ENCODE measurements at regions not wholly inside any gene's neighbourhood (a gene's known extent, or its start where the extent isn't known, plus 50 kb on each side); places are given as distances from the start of the nearest gene placed in this dataset.

DNA sequence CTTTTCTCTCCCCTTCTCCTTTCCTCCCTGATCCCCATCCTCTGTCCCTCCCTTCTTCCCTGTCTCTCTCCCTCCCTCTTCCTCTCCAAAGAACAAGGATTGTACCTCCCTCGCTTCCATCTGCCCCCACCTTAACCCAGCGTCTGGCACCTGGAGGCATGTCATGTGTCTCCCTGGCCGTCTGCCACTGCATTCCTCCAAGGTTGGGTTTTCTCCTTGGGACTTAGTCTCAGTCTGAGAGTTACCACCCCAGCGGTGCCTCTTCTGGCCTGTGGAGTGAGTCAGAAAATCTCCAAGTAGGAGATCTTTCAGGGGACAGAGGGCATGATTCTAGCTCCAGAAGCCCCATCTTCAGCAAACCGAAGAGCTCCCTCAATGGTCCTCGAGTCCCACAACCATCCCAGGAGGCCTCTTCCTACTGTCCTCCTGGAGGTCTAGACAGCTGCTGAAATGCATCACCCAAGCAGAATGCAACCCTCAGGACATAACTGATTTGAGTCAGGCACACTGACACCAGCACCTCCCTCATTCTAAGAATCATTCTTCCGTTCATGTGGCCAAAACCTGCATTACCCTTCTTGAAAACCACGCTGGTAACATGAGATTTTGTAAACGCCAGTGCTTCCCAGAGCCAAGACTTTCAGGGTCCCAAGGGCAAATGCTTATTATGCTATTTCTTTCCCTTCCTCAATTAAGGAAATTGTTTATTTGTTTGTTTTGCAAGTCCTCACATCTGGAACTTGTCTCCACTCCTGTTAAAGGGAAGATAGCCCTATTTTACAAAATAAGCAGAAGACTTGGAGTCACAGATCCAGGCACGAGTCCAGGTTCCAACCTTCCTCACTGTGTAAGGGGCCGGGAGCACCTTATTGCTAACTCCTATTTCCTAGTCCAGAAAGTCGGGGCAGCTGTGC is 463.2 kb downstream of the BCL11B start:
- DNase-seq (ENCODE audit: low read depth in 2 of 2), result no peak

DNA sequence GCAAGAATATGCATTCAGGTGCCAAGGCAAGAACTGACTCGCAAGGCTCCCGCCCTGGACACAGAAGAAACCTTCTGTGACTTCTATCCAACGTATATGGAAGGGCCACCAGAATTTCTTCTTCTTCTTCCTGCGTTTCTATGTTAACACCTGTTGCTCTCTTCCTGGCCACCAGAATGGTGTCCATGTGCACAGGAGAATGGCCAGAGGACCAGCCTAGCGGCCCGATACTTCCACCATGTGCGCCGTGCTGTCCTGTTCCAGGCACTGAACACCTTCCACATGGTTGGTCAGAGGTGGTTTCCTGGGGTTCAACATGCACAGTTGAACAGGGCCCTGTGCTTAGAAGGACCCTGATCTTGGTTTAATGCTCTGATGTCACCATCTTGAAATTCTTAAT is 455.8 kb downstream of the BCL11B start:
- no peak for DNase-seq (ENCODE audit: low read depth in 2 of 2)

DNA sequence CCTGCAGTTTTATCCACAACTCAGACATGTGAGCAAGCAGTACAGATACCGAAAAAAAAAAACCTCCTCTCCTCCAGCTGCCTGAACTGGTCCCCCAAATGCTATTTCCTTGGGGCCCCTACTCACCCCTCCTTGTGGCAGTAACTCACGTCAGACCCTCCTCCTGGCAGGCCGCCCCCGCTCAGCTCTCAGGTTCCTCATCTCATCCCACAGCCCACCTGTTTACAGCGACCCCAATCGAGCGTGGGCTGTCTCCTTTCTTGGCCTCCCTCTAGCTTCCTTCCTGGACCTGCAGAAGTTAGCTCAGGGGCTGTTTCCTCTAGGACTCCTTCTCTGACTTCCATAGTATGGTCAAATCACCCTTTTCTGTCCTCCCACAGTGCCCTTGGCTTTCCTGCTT is 455.3 kb downstream of the BCL11B start:
- DNase-seq (ENCODE audit: low read depth in 2 of 2), result no peak

DNA sequence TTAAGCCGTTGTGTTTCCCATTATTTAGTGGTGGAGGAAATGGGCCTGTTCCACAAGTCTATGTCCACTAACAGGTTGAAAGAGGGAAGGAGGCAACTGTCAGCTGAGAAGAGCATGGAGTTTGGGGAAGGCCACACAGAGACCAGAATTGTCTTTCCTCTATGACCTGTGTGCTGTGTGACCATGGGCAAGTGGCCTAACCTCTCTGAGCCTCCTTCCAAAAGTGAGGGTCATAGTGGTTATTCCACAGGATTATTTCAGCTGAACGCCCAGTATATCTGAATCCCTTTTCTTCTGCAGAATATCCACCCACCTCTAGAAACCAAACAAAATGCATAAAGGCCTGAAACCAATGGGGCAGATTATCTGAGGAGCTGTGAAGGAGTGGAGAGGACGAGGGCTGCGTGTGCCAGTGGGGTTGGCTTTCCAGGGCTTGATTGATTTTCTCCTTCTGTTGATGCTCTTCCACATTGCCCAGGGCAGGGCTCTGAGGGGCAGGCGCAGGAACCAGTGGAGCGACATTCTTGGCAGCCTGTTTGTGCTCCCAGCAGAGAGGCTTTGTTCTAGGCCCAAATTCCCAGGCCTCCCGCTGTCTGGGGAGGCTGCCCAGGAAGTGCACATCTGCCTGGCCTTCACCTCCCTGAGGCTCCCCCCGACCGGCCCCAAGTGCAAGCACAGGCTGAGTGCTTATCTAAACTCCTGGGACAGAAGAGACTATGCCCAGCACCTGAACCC is 452.7 kb downstream of the BCL11B start:
- DNase-seq (ENCODE audit: low read depth in 2 of 2), result no peak

DNA sequence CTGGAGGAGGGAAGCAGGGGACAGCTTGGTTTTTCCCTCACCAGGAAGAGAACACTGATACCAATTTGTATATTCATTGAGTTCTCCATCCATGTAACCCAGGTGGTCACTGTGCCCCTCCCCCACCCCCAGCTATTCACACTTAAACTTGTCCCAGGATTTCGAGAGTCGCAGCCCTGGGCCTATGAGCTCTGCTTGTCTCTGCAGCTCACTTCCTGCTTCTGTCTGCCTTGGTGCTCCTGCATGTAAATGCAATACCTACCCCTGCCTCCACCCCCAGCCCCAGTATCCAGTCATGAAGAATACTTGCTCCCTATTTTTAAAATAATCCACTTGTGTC is 452.2 kb downstream of the BCL11B start:
- DNase-seq (ENCODE audit: low read depth in 2 of 2), result no peak

DNA sequence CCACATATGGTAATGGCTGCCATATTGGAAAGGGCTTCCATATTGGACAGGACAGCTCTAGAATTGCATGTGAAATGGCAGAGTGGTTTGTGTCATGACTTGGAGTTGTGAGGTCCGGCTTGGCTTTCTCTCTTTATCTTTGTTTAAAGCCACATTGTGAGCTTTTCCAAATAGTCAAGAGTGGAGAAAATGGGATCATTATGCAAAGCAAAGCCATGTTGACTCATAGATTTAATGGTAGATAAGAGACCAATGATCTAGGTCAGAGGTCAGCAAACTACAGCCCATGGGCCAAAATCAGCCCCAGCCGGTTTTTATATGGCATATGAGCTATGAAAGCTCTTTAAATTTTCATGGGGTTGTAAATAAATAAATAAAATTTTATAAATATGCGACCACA is 449.1 kb downstream of the BCL11B start:
- DNase-seq (ENCODE audit: low read depth in 2 of 2), result no peak

DNA sequence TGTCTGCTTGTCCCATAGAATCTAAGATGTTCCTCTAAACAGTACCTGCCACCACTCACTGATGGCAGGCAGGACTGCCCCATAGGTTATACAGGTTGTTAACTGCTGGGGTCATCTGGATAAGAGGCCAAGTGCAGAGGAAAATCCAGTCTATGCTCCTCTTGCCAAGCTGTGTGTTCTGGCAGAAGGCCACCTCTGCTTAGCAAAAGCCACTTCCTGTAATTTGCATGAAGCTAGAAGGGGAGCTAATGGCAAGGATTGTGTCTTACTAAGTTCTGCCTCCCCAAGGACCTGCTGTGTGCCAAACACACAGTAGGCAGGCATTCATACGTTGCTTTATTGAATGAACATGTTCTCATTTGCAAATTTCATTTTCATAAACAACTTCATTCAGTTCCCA is 445.4 kb downstream of the BCL11B start:
- no peak for DNase-seq (ENCODE audit: low read depth in 2 of 2)

DNA sequence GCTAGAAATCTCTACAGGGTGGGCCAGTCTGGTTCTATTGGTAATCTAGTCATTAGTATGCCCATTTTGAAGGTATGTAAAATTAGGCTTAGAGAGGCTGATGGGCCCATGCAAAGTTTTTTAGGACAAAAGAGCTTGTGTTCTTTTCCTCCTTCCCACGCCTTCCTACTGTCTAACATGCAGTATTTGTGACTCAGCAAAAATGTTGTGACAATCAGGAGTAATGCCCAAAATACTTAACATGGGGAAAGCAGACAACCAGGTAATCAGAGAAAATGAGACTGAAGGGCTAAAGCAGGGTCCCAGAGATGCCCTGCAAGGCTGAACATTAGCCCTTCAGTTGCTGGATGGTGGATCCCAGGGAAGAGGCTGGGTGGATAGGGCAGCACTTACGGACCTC is 437.9 kb downstream of the BCL11B start:
- no peak for DNase-seq (ENCODE audit: low read depth in 2 of 2)

DNA sequence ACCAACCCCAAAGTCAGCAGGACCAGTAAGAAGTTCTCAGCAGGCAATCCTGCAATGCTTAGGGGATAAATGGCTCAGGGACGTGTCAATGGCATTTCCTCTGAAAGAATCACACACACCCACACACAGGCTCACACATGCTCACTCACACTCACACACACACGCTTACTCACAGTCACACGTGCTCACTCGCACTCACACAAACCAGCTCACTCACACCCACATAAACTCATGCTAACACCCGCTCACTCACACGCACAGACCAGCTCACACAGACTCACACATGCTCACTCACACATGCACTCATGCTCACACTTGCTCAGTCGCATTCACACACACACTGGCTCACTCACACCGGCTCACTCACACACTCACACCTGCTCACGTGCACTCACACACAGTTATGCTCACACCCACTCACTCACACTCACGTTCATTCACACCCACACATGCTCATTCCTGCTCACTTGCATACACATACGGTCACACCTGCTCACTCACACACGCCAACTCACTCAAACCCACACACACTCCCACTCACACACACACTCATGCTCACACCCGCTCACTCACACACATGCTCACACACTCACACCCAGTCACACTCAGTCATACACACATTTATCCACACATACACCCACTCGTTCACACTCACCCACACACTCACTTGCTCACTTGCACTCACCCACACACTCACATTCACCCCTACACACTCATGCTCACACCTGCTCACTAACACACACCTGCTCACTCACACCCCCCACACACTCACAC is 436.8 kb downstream of the BCL11B start:
- no peak for DNase-seq (ENCODE audit: low read depth in 2 of 2)

DNA sequence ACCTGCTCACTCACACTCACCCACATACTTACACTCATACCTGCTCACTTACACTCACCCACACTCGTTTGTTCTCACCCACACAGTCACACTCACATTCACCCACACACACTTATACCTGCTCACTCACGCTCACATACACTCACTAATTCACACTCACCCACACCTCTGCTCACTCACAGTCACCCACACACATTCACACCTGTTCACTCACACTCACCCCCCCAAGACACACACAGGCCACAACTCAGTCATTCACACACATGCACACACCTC is 436.2 kb downstream of the BCL11B start:
- DNase-seq (ENCODE audit: low read depth in 2 of 2), result no peak

DNA sequence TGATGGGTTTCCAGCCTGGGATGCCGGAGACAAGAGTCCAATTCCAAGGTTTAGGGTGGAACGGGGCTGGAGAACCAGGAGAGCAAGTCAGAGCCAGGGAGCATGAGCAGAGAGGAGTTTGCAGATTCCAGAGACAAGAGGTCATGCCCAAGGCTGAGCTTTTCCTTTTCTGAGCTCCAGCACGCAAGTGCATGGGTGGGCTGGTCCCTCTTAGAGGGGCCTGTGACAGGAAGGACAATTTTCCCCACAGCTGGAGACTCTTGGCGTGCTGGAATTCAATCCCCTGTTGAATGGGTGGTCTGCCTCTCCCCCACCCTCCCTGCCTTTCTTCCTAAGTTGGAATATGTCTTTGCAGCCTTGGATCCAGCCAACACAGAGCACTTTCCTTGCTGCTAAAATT is 431.9 kb downstream of the BCL11B start:
- no peak for DNase-seq (ENCODE audit: low read depth in 2 of 2)

DNA sequence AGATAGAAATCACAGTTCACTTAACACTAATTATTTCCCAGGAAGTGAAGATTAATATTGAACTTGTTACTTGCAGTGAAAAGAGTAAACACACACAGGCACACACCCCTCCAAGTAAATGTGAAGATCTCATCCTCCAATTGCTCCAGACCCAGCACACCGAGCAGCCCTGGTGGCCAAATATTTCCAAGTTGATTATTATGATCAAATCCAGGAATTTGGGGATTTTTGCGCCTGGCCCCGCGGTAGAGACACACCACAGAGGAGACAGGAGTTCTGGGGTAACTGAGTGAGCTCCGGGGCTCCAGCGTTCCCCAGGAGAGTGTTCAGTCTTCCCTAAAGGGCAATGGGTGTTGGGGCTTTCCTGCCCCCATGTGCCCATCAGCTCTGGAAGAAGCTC is 431.5 kb downstream of the BCL11B start:
- no peak for DNase-seq (ENCODE audit: low read depth in 2 of 2)

DNA sequence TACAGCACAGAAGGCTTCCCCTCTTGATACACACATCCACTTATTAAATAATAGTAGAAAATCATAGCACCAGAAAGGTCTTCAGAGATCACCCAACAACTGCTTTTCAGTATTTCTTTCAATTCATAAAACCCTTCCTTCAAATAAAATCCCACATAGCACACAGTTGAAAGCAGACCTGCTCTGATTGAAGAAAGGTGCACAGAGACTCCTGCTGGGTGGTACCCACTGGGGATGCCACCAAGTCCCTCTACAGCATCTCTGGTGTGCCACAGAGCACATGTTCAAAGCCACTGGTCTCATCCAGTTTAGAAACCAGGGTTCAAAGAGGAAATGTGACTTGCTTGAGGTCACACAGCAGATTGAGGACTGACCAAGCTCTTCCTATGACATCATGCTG is 427.5 kb downstream of the BCL11B start:
- DNase-seq (ENCODE audit: low read depth in 2 of 2), result no peak

DNA sequence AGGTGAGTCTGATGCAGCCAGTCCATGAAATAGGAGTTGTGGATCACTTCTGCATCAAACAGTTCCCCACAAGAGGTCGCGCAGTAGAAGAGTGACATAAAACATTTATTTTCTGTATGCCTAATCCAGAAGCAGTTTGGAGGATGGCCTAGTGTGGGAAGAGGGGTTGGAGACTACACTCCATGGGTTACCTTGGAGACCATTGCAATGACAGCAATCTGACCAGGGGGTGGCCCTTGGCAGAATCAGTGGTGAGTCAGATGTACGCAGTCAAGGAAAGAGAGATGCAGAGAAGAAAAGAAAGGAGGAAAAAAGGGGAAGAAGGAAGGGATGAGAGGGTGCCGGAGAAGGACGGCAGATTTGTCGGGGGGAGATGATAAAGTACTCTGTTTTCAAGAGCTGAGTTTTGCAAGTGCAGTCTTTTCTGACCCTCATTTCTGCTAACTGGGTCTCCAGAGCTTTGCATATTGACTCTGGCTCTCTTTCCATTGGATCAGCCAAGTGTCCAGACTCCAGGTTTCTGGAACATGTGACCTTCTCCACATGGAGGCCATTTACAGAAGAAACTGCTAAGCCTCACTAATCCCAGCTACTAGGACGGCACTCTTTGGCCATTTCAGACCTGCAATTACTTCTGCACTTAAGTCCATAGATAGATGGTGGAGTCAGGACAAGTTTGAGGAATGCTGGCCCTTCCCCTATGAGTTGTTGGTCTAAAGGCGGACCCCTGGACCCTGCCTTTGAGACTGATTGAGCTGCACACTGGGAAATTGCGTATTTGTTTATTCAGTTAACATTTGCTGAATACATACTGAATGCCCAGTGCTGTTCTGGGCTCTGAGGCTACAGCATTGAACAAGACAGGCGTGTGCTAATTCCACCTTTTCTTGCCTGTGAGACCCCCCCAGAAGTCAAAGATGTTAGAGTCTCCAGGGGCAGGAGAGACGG is 424.2 kb downstream of the BCL11B start:
- no peak for DNase-seq (ENCODE audit: low read depth in 2 of 2)

DNA sequence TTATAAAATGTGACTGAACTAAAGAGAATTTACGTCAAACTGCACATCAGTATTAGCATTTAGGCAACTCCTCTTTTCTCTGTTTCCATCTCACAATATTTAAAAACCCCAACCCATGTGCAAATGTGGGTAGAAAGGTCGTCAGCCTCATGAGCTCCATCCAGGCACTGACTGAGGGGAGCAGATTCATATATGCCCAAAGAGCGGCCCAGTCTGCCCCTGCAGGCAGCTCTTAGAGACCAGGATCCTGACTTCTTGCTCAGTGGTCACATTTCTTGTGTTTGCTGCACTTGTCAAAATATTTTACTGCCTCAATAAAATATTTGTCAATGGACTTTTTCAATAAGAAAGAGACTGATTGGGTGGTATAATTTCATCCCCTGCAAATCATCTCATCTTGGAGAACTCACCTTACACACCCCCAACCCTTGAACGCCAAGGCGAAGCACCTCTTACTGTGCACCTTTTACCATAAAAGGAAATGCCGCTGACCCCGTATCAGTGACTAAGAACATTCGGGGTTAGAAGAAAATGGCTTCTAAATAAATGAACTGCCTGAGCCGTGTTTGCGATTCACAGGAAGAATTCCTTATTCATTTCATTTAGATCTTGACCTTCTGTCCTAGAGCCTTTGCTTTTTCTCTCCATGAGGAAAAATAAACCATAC is 418.8 kb downstream of the BCL11B start:
- DNase-seq (ENCODE audit: low read depth in 2 of 2), result no peak

DNA sequence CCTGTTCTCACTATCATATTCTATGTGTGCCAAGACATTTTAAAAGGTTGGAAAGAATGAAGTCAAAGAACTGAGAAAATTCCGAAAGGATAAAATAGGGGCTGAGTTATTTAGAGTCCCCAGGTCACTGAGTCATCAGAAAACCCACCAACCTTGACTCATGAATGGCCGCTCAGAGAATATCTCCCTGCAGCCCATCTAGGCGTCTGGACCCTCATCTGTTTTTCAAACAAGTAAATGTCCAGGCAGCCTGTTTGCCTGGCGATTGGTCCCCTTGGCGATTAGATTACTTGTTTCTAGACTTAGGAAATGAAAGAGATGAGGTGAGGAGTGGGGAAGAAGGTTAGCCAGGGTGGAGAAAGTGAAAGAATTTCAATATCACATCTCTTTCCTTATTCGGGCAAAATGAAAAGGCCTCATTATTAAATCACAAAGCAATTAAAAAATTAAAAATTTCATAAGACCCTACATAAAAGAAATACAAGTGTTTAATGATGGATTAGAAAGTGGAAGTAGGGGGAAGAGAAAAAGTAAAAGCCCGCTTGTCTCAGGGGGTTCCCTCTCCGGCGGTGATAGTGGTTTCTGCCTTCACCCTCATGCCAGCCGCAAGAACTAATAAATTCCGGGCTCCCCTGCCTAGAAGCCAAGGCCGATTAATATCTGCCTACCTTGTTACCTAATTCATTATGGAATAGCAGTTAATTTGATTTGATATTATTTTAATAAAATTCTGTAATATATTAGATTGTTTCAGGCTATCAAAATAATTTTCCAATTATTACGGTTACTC is 415.9 kb downstream of the BCL11B start:
- no peak for DNase-seq (ENCODE audit: low read depth in 2 of 2)

DNA sequence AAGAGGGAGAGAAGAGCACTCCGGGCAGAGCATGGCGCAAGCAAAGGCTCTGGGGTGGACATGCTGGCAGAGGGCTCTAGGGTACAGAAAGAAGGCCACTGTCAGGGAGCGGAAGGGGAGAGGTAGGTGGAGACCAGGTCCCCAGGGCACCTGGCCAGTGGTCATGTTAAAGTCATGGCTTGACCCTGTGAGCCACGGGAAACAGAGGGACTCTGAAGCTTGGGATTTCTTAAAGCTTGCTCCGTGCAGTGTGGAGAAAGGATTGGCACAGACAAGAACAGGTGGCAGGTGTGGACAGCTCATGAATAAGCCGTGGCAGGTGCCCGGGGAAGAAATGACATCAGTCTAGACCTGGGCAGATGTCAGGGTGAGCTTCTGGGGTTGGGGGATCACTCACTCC is 413.8 kb downstream of the BCL11B start:
- no peak for DNase-seq (ENCODE audit: low read depth in 2 of 2)

DNA sequence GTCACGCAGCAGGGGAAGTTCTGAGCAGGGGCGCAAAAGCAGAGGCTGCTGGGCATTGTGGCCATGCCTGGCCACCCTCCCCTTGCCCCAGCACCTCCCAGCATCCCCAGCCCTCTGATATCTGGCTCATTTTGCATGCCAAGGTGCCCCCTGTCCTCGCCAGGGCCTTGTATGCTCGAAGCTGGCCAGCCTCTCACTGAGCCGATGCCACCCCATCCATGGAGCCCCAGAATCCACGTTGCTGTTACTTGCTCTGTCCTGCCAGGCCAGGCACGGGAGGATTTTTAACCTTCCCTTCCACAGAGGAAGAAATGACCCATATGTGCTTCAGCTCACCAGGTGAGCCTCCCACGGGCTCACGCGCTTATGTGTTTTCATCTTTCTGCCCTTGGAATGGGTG is 413.4 kb downstream of the BCL11B start:
- no peak for DNase-seq (ENCODE audit: low read depth in 2 of 2)

DNA sequence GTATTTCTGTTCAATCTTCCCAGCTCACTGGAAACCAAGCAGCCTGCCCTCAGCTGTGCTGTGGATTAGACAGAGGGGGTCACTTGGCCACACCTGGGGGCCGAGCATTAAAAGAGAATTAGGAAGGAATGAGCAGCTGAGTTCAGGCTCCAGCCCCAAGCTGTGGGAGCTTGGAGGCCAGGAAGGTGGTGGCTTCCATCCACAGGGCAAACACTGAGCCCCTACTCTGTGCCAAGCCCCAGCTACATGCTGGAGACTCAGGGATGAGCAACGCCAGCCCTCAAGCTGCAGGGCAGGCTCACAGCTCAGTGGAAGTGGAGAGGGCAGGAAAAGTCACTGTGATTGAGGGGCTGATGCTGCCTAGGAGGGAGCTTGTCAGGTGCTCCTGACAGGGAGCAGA is 412.7 kb downstream of the BCL11B start:
- no peak for DNase-seq (ENCODE audit: low read depth in 2 of 2)

DNA sequence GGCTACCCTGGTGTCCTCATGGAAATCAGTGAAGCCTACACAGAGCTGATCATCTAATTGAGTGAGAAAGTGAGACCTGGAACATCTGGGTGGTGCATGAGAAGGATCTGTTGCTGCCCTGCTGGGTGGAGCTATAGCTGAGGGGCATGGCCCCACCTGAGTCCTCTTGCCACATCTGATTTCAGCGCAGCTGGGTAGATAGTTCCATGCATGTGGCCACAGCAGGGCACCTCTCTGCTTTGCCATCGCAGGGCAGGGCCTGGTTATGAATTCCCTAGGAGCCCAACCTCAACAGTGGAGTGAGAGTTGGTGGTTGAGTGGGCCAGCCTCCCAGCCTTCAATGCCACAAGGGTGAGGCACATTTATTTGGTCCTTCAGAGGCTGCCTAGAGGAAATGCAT is 407.8 kb downstream of the BCL11B start:
- no peak for DNase-seq (ENCODE audit: low read depth in 2 of 2)
